ENCODE measurements at regions not wholly inside any gene's neighbourhood (a gene's known extent, or its start where the extent isn't known, plus 50 kb on each side); places are given as distances from the start of the nearest gene placed in this dataset.

DNA sequence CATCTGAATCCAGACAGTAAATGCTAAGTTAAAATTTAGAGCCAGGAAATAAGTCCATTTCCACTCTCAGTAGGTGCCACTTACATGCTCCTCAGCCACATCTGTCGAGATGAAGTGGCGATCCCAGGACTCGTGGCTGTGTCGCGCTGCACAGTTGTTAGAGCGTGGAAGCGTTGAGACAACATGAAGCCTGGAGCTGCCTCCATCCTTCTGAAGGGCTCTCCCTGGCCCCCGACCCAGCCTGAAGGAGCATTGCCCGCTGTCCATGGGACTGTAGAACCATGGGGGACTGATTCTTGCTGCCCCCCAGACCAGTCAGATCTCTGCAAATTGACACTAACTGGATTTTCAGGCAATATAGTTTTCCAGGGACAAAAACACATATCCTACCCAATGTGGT lies 58.9 kb downstream of the IRX1 start:
- DNase-seq (ENCODE audit: low spot score) = no peak

GRCh38 chr5:3656803-3657202 lies 61.2 kb downstream of the IRX1 start:
- no peak for DNase-seq (ENCODE audit: low spot score)

- DNase-seq (ENCODE audit: low spot score) = no peak
Observed at GRCh38 chr5:3657364-3658022, 61.9 kb downstream of the IRX1 start.

GRCh38 chr5:3658929-3659328 lies 63.3 kb downstream of the IRX1 start:
- DNase-seq (ENCODE audit: low spot score) = no peak

DNA sequence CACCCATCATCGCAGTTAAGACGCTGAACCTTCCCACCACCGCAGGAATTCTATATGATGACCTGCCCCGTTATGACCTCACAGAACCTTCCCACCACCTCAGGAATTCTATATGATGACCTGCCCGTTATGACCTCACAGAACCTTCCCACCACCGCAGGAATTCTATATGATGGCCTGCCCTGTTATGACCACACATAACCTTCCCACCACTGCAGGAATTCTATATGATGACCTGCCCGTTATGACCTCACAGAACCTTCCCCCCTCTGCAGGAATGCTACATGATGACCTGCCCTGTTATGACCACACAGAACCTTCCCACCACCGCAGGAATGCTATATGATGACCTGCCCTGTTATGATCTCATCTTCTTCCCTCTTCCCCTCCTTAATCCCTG lies 64.3 kb downstream of the IRX1 start:
- DNase-seq (ENCODE audit: low spot score) = no peak

DNA sequence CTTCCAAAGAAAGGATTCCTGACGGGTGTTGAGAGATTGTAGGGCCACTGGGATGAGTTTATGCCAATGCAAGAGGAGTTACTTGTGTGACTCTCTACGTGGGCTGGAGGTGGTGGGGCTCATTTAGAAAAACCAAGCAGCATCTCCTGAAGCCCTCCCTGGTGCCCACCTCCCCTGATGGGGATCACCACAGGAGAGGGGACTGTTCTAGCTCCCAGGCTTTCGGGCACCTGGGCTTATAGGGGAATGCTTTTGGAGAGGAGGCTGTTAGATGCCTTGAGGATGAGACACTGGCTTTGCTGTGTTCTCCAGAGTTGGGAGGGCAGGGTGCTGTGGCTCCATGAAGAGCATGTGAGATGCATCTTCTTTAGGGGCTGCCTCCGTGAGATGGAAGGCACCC lies 65.0 kb downstream of the IRX1 start:
- DNase-seq (ENCODE audit: low spot score) = no peak

DNA sequence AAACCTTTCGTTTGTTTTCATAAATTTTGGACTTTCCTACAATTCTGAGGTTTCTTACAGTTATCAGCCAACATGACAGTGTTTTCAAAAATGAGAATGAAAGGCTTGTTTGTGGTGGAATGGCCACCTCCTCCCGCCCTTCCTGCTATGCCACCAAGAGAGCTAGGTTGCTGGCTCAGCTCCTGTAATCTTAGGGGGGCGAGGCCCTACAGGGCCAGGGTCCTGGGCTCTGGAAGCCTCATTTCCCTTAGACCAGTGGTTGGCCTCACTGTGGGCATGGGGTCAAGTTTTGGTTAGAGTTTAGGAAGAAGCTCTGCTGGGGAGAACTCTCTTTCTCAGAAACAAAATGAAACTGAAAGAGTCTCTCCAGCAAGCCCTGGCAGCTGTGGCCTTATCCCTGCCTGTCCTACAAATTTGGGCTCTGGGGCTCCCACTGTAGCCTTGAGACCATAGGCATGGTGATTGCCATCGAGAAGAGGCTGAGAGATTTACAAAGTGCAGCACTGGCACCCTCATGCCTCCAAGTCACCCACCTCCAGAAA lies 66.2 kb downstream of the IRX1 start:
- no peak for DNase-seq (ENCODE audit: low spot score)

- DNase-seq (ENCODE audit: low spot score) = no peak
Observed at GRCh38 chr5:3662344-3662743, 66.7 kb downstream of the IRX1 start.

DNA sequence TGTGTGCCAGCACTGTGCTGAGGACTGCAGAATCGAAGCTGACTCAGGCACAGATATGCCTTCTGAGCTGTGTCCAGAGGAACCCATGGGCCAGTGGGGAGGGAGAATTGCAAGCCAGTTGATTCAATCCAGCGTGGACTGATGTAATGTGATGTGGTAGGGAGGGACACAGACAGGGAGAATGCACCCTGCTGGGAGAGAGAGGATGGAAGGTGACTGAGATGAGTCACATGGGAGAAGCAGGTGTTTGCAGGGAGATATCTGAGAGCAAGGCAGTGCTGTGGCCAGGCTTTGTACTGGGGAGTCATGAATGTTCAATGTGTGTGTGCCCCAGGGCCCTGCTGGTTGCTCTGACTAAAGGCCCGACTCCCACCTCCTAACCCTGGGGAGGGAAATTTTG lies 75.7 kb downstream of the IRX1 start:
- DNase-seq (ENCODE audit: low spot score) = no peak

GRCh38 chr5:3678801-3679200 lies 83.2 kb downstream of the IRX1 start:
- no peak for DNase-seq (ENCODE audit: low spot score)

GRCh38 chr5:3680821-3681220 lies 85.2 kb downstream of the IRX1 start:
- no peak for DNase-seq (ENCODE audit: low spot score)

DNA sequence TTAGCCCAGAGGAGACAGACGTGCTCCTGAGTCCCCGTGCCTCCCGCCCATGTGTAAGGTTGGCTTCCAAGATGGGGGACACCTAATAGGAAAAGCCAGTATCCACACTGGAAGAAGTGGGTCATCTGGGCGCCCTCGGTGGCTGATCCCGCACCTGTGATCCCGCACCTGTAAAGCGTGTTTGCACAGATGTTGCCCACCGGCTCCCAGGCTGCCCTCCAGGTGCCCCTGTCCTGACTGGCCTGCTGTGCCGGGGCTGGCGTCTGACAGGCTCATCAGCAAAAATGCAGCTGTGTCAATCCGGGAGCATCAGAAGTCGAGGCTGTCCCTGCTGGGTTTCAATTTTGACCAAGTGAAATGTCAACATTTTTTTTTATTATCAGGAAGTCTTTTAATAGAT lies 88.5 kb downstream of the IRX1 start:
- no peak for DNase-seq (ENCODE audit: low spot score)

DNA sequence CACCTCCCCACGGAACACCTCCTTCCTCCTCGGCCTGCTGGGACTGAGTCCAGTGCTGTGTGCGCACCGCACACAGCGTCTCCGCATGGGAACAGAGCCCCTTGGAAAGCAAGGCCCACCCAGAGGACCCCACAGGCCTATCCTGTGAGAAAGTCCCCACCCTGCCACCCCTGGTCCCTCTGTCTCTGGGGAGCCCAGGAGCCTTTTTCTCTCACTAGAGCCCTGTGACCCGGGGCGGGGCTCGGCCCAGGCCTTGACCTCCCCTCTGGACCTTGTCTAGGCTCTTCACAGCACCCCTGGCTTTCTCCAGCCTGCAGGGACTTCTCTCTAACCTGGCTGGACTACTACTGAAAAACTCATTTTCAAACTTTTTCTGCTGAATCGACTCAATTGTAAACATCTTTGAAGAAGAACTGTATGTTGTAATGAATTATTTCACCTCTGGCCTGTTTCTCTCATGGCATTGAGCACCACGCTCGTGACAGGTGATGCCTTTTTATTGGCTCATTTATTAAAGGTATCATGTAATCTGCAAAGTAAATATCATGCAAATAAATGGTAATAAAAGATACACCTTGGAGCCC lies 89.2 kb downstream of the IRX1 start:
- no peak for DNase-seq (ENCODE audit: low spot score)

DNA sequence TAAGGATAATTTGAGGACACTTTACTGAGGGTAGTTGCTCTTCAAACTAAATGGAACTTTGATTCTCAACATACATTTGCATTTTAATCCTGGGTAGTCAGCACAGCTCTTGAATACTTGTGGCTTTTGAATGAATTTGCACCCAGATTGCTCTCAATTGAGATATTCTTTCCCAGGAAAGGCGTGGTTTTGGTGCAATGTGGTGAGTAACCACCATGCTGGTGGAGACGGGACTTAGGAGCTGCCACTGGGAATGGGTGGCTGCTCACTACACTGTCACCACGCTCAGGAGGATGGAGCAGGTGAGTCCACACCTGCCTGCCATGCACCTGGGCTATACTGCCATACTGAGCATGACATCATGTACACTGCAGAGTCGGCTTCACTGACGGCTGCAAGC lies 99.2 kb downstream of the IRX1 start:
- peak; percentile 6 for DNase-seq (ENCODE audit: low spot score)

- no peak for DNase-seq (ENCODE audit: low spot score)
Observed at GRCh38 chr5:3695818-3696217, 100.2 kb downstream of the IRX1 start.

DNA sequence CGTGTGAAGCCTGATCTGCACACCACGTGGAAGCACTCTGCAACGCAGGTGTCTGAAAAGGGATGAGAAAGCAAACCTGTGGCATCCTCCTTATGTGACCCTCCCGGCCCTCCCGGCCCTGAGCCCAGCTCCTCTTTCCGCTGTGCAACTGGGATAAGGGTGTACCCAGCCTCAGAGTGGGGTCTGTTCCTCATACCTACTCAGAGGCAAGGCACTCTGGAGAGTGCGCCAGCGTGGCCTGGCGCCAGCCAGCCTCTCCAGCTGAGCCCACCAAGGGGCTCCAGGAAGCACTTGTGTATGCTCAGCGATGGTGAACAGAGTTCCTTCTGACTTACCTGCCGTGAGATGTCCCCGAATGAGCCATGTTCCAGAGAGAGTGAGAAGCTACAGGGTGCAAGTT lies 102.8 kb downstream of the IRX1 start:
- DNase-seq (ENCODE audit: low spot score) = no peak

DNA sequence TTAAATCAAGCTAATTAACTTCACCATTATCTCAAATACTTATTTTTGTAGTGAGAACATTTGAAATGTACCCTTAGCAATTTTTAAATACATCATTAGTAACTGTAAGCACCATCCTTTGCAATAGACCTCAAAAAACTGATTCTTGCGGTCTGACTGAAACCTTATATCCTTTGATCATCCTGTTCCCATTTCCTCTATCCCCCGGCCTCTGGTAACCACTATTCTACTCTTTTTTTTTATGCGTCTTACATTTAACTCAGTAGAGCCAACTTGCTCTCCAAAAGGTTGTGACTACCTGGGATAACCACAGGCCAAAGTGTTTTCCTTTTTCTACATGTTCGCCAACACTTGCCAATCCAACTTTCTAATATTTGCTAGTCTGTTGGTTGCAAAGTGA lies 106.1 kb downstream of the IRX1 start:
- no peak for DNase-seq (ENCODE audit: low spot score)

DNA sequence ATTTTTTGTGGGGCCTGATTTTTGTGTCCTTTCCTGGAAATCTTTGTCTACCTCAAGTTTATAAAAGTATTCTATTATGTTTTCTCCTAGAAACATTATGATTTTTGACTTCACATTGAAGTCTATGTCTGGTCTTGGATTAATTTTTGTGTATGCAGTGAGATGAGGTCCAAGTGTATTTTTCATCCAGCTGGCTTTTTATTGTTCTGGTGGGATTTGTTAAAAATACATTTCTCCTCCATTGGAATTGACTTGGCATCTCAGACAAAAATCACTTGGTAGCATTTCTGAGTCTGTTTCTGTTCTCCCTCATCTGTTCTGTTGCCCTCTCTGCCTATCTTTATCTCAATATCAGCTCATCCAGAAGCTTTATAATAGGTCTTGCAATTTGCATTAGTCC lies 109.0 kb downstream of the IRX1 start:
- no peak for DNase-seq (ENCODE audit: low spot score)

DNA sequence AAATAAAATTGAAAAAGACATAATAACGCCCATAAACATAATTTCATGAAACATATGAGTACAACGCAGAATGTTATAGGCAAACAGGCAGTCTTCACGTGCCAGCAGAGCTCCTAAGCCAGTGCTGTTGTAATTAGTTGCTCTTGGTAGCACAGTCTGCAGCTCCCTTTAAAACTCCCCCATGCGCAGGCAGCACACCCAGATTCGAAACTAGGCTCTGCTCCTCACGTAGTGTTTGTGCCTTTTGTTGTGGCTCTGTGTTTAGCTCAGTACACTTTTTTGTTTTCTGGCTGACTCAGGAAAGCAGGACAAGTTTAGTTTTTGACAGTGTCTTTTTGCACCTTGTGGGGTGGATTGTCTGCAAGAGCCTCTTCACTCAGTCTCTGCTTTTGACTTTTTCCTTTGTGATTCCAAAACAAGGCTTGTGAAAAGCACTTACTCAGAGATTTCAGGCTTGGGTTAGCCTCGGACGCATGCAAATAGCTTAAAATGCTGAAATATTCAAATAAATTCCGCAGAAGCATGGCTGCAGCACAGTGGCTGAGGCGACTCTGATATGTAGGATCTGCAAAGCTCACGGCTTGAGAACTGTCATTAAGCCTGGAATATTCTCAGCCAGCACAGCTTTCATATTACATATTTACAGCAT lies 113.6 kb downstream of the IRX1 start:
- DNase-seq (ENCODE audit: low spot score) = no peak

- DNase-seq (ENCODE audit: low spot score) = no peak
Observed at GRCh38 chr5:3709717-3710348, 114.2 kb downstream of the IRX1 start.

DNA sequence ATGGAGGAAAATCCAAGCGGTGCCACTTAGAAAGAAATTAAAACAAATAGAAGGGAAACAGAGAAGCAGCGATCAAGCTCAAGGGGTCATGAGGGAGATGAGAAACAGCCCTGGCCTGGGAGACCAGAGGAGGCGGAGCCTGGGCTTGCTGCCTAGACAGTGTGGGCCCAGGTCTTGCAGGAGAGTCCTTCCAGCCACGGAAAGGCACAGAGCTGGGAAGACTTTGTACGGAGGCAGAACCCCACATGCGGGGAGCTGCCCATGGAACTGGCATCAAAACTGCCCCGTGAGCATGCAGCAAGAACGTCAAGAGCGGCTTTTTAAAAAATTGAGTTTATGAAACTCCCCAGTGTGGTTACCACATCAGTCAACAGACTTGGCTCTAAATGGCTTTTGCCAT lies 119.4 kb downstream of the IRX1 start:
- no peak for DNase-seq (ENCODE audit: low spot score)

DNA sequence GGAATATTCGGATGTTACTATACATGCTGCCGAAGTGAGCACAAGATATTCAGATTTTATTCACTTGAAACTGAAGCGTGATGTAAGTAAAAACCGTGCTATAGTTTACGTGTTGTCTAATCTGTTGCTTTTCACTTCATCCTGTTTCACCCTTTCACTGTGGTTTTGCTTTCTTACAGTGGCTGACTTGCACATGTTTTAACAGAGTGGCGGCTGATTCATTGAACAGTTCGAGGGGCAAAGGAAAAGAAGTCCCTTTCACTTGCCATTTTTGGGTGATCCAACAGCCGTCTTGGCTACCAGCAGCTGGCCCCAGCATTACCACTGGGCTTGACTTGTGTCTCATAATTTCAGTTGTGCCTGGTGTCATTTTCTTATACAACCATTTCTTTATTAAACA lies 134.0 kb downstream of the IRX1 start:
- DNase-seq (ENCODE audit: low spot score) = no peak

GRCh38 chr5:3734632-3735031 lies 139.0 kb downstream of the IRX1 start:
- no peak for DNase-seq (ENCODE audit: low spot score)

All from AG08395 (cell line).